Upper lobe of right lung (tissue), 1 donor: ENCODE measurements at regions not wholly inside any gene's neighbourhood (a gene's known extent, or its start where the extent isn't known, plus 50 kb on each side); places are given as distances from the start of the nearest gene placed in this dataset.

ENCODE experiments used
- ATAC-seq: fragments of 200-7000 bp; cut with Tn5 transposase; one replicate; pipeline ENCODE4 v1.9.1; 2020; ENCODE audit warnings: mild to moderate bottlenecking, moderate library complexity
- DNase-seq: peaks from one replicate; pipeline ENCODE4 v3.0.0-alpha.2; 2020
- H3K27ac ChIP-seq: fragments of 200-600 bp; one replicate; pipeline ENCODE4 v1.8.0; 2022
- H3K27me3 ChIP-seq: fragments of 200-600 bp; one replicate; pipeline ENCODE4 v1.8.0; 2022; ENCODE audit warnings: mild to moderate bottlenecking
- H3K36me3 ChIP-seq: fragments of 200-600 bp; one replicate; pipeline ENCODE4 v1.8.0; 2022
- H3K4me1 ChIP-seq: fragments of 200-600 bp; one replicate; pipeline ENCODE4 v1.8.0; 2022
- H3K4me3 ChIP-seq: fragments of 200-600 bp; one replicate; pipeline ENCODE4 v1.8.0; 2022; ENCODE audit warnings: mild to moderate bottlenecking
- H3K9me3 ChIP-seq: fragments of 200-600 bp; one replicate; pipeline ENCODE4 v1.8.0; 2022
- CTCF ChIP-seq: fragments of 200-600 bp; IDR thresholded peaks from one replicate; pipeline ENCODE4 v1.8.0; 2022; ENCODE audit warnings: antibody characterized with exemption
- intact Hi-C: fragments of 100-400 bp; cut with DNase I; formaldehyde crosslinking; loops from one replicate; pipeline ENCODE4 v1.11.0; 2022
- donor health status: DM: no; HTN: yes; CAD: no; lungs with severe emphysema.

- ATAC-seq: no peak
Observed at GRCh38 chr10:116792817-116793216, 50.5 kb upstream of the HSPA12A start.

DNA sequence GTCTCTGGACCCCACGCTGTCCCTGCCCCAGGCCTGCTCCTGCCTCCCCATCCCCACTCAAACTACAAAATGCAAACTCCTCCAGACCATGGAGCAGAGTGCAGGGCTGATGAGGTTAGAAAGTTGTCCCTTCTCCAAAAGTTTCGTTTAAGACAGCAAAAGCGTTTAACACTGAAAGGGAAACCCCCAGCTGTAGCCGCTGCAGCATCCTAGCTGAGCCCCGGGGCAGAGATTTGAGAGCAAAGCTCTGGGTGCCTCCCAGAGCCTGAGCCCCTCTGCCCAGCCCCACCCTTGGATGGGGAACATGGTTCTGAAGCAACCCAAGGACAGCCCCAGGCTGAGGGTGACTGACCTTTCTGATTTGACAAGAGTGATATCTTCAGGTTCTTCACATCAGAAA, 52.8 kb upstream of the ENO4 start:
- DNase-seq: no peak
- ATAC-seq: no peak
- intact Hi-C loops: loop anchor here (10.0 kb wide), 2 partner anchors 112 to 378 kb away; no protein-coding TSS in a partner anchor
- H3K27me3 ChIP-seq: peaks cover 22% of the 10 kb centered on the region
- H3K27ac ChIP-seq: no peak overlapping the region
- no peaks in the 10 kb centered on the region for H3K36me3 ChIP-seq
- TF ChIP-seq CTCF: no peak
- no peak overlapping the region for H3K4me3 ChIP-seq
- H3K4me1 ChIP-seq: no peaks in the 10 kb centered on the region
- H3K9me3 ChIP-seq: no peaks in the 10 kb centered on the region

More at GRCh38 chr10:116792817-116793216, 50.5 kb upstream of the HSPA12A start:
- Histone ChIP-seq H3K27me3 (peaks cover 23% of the 10 kb centered on the region), H3K4me1 (no peaks in the 10 kb centered on the region), H3K27ac (no peak overlapping the region), H3K4me3 (no peak overlapping the region), H3K9me3 (no peaks in the 10 kb centered on the region), H3K36me3 (no peaks in the 10 kb centered on the region)
- DNase-seq: no peak
- intact Hi-C loops: loop anchor here (10.0 kb wide), 2 partner anchors 108 to 382 kb away; no protein-coding TSS in a partner anchor
- no peak for TF ChIP-seq CTCF

DNA sequence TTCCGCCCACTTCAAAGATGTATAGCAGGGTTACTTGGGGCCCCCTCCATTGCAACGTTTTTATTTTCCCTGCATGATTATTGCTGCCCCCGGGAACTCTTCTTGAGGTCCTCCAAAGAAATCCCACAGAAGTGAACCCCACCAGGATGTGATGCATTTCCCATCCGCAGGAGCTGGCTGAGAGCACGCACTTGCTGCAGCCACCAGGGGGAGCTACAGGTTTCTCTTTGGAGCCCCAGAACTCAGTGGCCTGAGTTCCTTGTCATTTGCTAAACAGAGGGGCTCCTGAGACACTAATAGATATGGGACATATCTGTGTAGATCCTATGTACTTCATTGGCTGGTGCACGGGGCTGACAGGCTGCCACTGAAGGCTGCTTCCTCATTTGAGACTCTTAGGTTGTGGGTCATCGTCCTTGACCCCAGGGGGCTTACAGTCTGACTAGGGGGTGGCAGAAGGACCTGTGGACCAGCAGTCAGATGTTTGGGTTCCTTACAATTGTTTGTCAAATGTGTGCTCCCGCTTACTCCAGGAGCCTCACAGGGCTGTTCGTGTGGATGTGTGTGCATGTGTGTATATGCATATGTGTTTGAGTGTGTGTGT, 52.3 kb upstream of the ENO4 start:
- Histone ChIP-seq H3K4me1 (no peaks in the 10 kb centered on the region), H3K4me3 (no peak overlapping the region), H3K9me3 (no peaks in the 10 kb centered on the region), H3K27me3 (peaks cover 17% of the 10 kb centered on the region), H3K27ac (no peak overlapping the region), H3K36me3 (no peaks in the 10 kb centered on the region)
- peak; percentile 91 for TF ChIP-seq CTCF
- intact Hi-C loops: loop anchor here (10.0 kb wide), 2 partner anchors 112 to 378 kb away; no protein-coding TSS in a partner anchor
- ATAC-seq (peak; percentile 89), DNase-seq (peak; percentile 80)

- Histone ChIP-seq H3K27me3 (peaks cover 9% of the 10 kb centered on the region), H3K4me3 (no peak overlapping the region), H3K36me3 (no peaks in the 10 kb centered on the region), H3K9me3 (no peaks in the 10 kb centered on the region), H3K27ac (no peak overlapping the region), H3K4me1 (no peaks in the 10 kb centered on the region)
- intact Hi-C loops: loop anchor here (10.0 kb wide), 2 partner anchors 114 to 376 kb away; no protein-coding TSS in a partner anchor
- DNase-seq (peak; percentile 52), ATAC-seq (no peak)
- TF ChIP-seq CTCF: no peak
Observed at GRCh38 chr10:116798859-116799258, 50.4 kb upstream of the ENO4 start.
